ENCODE measurements at regions not wholly inside any gene's neighbourhood (a gene's known extent, or its start where the extent isn't known, plus 50 kb on each side); places are given as distances from the start of the nearest gene placed in this dataset.
A peak's percentile ranks its signal among the peaks of the same experiment; 100 is the strongest.

DNA sequence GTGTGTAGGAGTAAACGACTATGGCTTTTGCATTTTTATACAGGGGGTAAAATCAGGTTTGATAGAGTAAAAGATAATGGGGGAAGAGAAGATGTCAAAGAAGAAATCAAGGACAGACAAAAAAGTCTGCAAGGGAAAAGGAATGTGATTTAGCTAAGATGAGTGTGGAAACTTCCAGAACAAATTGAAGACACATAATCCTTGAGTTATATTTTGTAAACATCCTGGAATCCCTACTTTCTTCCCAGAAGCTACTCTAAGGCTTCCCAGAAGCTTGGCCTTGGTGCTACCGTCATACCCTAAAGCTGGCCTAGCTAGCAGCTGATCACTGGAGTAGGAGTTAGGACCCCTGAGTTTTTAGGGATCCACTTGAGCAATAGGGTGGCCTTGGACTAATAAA is 82.4 kb downstream of the BLID start:
- no peak overlapping the region for H3K4me3 ChIP-seq (replicated peaks; ENCODE audit: low read depth, low read length)
- TF ChIP-seq, protein P1, sequence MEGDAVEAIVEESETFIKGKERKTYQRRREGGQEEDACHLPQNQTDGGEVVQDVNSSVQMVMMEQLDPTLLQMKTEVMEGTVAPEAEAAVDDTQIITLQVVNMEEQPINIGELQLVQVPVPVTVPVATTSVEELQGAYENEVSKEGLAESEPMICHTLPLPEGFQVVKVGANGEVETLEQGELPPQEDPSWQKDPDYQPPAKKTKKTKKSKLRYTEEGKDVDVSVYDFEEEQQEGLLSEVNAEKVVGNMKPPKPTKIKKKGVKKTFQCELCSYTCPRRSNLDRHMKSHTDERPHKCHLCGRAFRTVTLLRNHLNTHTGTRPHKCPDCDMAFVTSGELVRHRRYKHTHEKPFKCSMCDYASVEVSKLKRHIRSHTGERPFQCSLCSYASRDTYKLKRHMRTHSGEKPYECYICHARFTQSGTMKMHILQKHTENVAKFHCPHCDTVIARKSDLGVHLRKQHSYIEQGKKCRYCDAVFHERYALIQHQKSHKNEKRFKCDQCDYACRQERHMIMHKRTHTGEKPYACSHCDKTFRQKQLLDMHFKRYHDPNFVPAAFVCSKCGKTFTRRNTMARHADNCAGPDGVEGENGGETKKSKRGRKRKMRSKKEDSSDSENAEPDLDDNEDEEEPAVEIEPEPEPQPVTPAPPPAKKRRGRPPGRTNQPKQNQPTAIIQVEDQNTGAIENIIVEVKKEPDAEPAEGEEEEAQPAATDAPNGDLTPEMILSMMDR (IDR thresholded peaks at IDR 0.05; ENCODE audit: low read depth, low read length, missing control alignments) = no peak
- no peak for DNase-seq (ENCODE audit: extremely low read depth, low read depth)

GRCh38 chr11:122033193-122033592 is 82.8 kb downstream of the BLID start:
- TF ChIP-seq, protein P1 (IDR thresholded peaks at IDR 0.05; ENCODE audit: low read depth, low read length, missing control alignments) = no peak
- no peak overlapping the region for H3K4me3 ChIP-seq (replicated peaks; ENCODE audit: low read depth, low read length)
- DNase-seq (ENCODE audit: extremely low read depth, low read depth) = no peak

- H3K4me3 ChIP-seq (replicated peaks; ENCODE audit: low read depth, low read length) = no peak overlapping the region
- DNase-seq (ENCODE audit: extremely low read depth, low read depth) = peak; percentile 56
- TF ChIP-seq, protein P1 (IDR thresholded peaks at IDR 0.05; ENCODE audit: low read depth, low read length, missing control alignments) = no peak
Measured at GRCh38 chr11:122032317-122032716, 83.7 kb downstream of the BLID start.

GRCh38 chr11:122031813-122032212 is 84.2 kb downstream of the BLID start:
- H3K4me3 ChIP-seq (replicated peaks; ENCODE audit: low read depth, low read length) = no peak overlapping the region
- TF ChIP-seq, protein P1 (IDR thresholded peaks at IDR 0.05; ENCODE audit: low read depth, low read length, missing control alignments) = no peak
- DNase-seq (ENCODE audit: extremely low read depth, low read depth) = no peak

- no peak overlapping the region for H3K4me3 ChIP-seq (replicated peaks; ENCODE audit: low read depth, low read length)
- no peak for DNase-seq (ENCODE audit: extremely low read depth, low read depth)
- TF ChIP-seq, protein P1 (IDR thresholded peaks at IDR 0.05; ENCODE audit: low read depth, low read length, missing control alignments) = no peak
Measured at GRCh38 chr11:122030286-122030685, 85.7 kb downstream of the BLID start.

- H3K4me3 ChIP-seq (replicated peaks; ENCODE audit: low read depth, low read length) = no peak overlapping the region
- no peak for DNase-seq (ENCODE audit: extremely low read depth, low read depth)
- TF ChIP-seq, protein P1 (IDR thresholded peaks at IDR 0.05; ENCODE audit: low read depth, low read length, missing control alignments) = no peak
Measured at GRCh38 chr11:122028545-122028944, 87.5 kb downstream of the BLID start.

DNA sequence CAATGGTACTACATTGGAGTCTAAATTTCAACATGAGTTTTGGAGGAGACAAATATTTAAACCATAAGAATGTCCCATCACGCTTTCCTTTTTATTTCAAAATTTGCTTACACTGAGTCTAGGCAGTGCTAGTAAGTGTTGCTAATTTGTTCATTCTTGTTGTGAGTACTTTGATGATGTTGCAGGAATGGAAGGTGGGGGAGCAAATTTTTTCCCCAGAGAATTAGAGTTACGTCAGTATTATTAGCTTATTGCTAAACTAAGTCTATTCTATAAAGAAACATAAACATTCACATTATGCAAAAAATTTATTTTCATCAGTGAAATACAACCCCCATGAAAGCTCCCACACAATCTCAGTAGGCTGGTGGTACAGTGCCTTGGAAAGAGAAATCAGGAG is 88.0 kb downstream of the BLID start:
- DNase-seq (ENCODE audit: extremely low read depth, low read depth) = no peak
- H3K4me3 ChIP-seq (replicated peaks; ENCODE audit: low read depth, low read length) = no peak overlapping the region
- TF ChIP-seq, protein P1 (IDR thresholded peaks at IDR 0.05; ENCODE audit: low read depth, low read length, missing control alignments) = no peak

Data from HFF-Myc (cell line).